Caco-2 (cell line): ENCODE measurements at regions not wholly inside any gene's neighbourhood (a gene's known extent, or its start where the extent isn't known, plus 50 kb on each side); places are given as distances from the start of the nearest gene placed in this dataset.

ENCODE experiments used
- BruUV-seq: library from RNA; stranded (reverse); fragments of 400-500 nt; replicated peaks from 2 replicates; lab custom pipeline; 2021; lab: Mats Ljungman, UMichigan
- CTCF ChIA-PET: fragments of 300-600 bp; sonication (Branson Sonifier 250); formaldehyde crosslinking; loops from one replicate; lab custom pipeline; 2022; ENCODE audit warnings: antibody characterized with exemption; lab: Charles Lee
- POLR2A ChIA-PET: fragments of 300-600 bp; sonication (Branson Sonifier 250); formaldehyde crosslinking; loops from one replicate; lab custom pipeline; 2022; ENCODE audit warnings: antibody characterized with exemption; lab: Charles Lee
- DNase-seq, 2 experiments: peaks; one replicate each; pipeline versions ENCODE4 v3.0.0 to v3.0.0-alpha.2; 2020 to 2022
- H3K27me3 ChIP-seq: replicated peaks from 2 replicates; pipeline ENCODE4 v1.6.0; 2011; ENCODE audit warnings: low read length; ENCODE audit not compliant: control insufficient read depth, insufficient read depth
- H3K36me3 ChIP-seq: 2 replicates; pipeline ENCODE4 v1.5.1; 2011; ENCODE audit warnings: low read length; ENCODE audit not compliant: control insufficient read depth, insufficient read depth
- H3K4me1 ChIP-seq: fragments of 250-450 bp; sonication (Bioruptor Pico); 2 replicates; pipeline ENCODE4 v1.5.1; 2020; ENCODE audit warnings: mild to moderate bottlenecking
- H3K4me3 ChIP-seq: 2 replicates; pipeline ENCODE4 v1.5.1; 2011; ENCODE audit warnings: low read depth, mild to moderate bottlenecking, control low read depth, low read length
- H3K9me3 ChIP-seq: fragments of 250-450 bp; sonication (Bioruptor Pico); 2 replicates; pipeline ENCODE4 v1.5.1; 2020; ENCODE audit warnings: mild to moderate bottlenecking, moderate library complexity
- H3K27ac Mint-ChIP-seq: one replicate; pipeline ENCODE4 v1.8.0; 2022; ENCODE audit warnings: mixed read lengths; ENCODE audit not compliant: unreplicated experiment
- H3K27me3 Mint-ChIP-seq: one replicate; pipeline ENCODE4 v1.8.0; 2022; ENCODE audit warnings: mixed read lengths; ENCODE audit not compliant: insufficient read depth, unreplicated experiment
- H3K36me3 Mint-ChIP-seq: one replicate; pipeline ENCODE4 v1.8.0; 2022; ENCODE audit warnings: mild to moderate bottlenecking, mixed read lengths; ENCODE audit not compliant: insufficient read depth, unreplicated experiment
- H3K4me1 Mint-ChIP-seq: one replicate; pipeline ENCODE4 v1.8.0; 2022; ENCODE audit warnings: low read depth, mixed read lengths; ENCODE audit not compliant: unreplicated experiment
- H3K4me3 Mint-ChIP-seq: one replicate; pipeline ENCODE4 v1.8.0; 2022; ENCODE audit warnings: mild to moderate bottlenecking, moderate library complexity, mixed read lengths; ENCODE audit not compliant: unreplicated experiment
- H3K9me3 Mint-ChIP-seq: one replicate; pipeline ENCODE4 v1.8.0; 2022; ENCODE audit warnings: mixed read lengths; ENCODE audit not compliant: unreplicated experiment
- CTCF ChIP-seq, 2 experiments: fragments of 200-600 bp in 1 of 2; IDR thresholded peaks; 1 replicate in 1 of 2; 2 replicates in 1 of 2; pipeline versions ENCODE4 v1.5.1 to v1.8.0; 2011 to 2022; ENCODE audit warnings: antibody characterized with exemption in 1 of 2, control low read depth in 1 of 2, inconsistent platforms in 1 of 2, low read depth in 1 of 2, low read length in 1 of 2, mild to moderate bottlenecking in 1 of 2, moderate library complexity in 1 of 2; ENCODE audit not compliant: insufficient read depth in 1 of 2, severe bottlenecking in 1 of 2, unreplicated experiment in 1 of 2
- intact Hi-C: fragments of 100-400 bp; cut with micrococcal nuclease; formaldehyde crosslinking; loops from one replicate; pipeline ENCODE4 v1.10.0; 2022; ENCODE audit not compliant: unreplicated experiment

- Mint-ChIP-seq H3K4me1 (no peaks in the 10 kb centered on the region), H3K27me3 (peaks cover 6% of the 10 kb centered on the region), H3K9me3 (no peaks in the 10 kb centered on the region), H3K27ac (no peak overlapping the region), H3K36me3 (no peaks in the 10 kb centered on the region), H3K4me3 (no peak overlapping the region)
- CTCF ChIA-PET = no interaction called here
- Histone ChIP-seq H3K36me3 (no peaks in the 10 kb centered on the region), H3K4me1 (no peaks in the 10 kb centered on the region), H3K27me3 (no peaks in the 10 kb centered on the region), H3K9me3 (no peaks in the 10 kb centered on the region), H3K4me3 (no peak overlapping the region)
- no TSS peak for BruUV-seq
- intact Hi-C loops = no loop called here
- no peak for DNase-seq
- no peak for TF ChIP-seq CTCF (IDR thresholded peaks at IDR 0.05; ENCODE audit: insufficient read depth in 1 of 2, low read depth in 1 of 2, low read length in 1 of 2, severe bottlenecking in 1 of 2, unreplicated experiment in 1 of 2)
- POLR2A ChIA-PET = no interaction called here
These were observed 146.0 kb downstream of the SLC30A10 start for GRCh38 chr1:219782311-219782710.

DNA sequence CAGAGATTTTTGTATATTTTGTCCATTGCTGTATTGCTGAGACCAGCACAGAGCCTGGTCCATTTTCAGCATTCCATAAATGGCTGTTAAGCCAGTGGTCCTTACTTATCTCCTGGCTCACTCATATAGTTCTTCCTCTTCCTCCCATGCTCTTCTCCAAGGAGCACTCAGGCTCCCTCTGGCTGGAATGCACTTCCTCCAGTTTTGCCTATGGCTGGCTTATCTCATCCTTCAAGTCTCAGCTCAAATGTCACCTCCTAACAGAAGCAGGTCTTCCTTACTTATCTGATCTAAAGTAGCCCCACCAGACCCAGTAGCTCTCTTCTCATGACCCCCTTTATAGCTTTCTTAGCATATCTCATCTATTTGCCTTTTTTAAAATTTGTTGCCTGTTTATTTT is 146.9 kb downstream of the SLC30A10 start:
- Histone ChIP-seq H3K4me1 (no peaks in the 10 kb centered on the region), H3K27me3 (no peaks in the 10 kb centered on the region), H3K9me3 (no peaks in the 10 kb centered on the region), H3K36me3 (no peaks in the 10 kb centered on the region), H3K4me3 (no peak overlapping the region)
- TF ChIP-seq CTCF (IDR thresholded peaks at IDR 0.05; ENCODE audit: insufficient read depth in 1 of 2, low read depth in 1 of 2, low read length in 1 of 2, severe bottlenecking in 1 of 2, unreplicated experiment in 1 of 2) = no peak
- Mint-ChIP-seq H3K4me1 (no peaks in the 10 kb centered on the region), H3K36me3 (no peaks in the 10 kb centered on the region), H3K27me3 (peaks cover 6% of the 10 kb centered on the region), H3K27ac (no peak overlapping the region), H3K9me3 (no peaks in the 10 kb centered on the region), H3K4me3 (no peak overlapping the region)
- BruUV-seq = no TSS peak
- no peak for DNase-seq
- intact Hi-C loops = no loop called here
- POLR2A ChIA-PET = no interaction called here
- CTCF ChIA-PET = no interaction called here

GRCh38 chr1:219778793-219779369 is 149.5 kb downstream of the SLC30A10 start:
- POLR2A ChIA-PET = no interaction called here
- H3K27me3 ChIP-seq = no peaks in the 10 kb centered on the region
- H3K4me3 ChIP-seq = no peak overlapping the region
- no peaks in the 10 kb centered on the region for H3K9me3 ChIP-seq
- intact Hi-C loops = no loop called here
- H3K36me3 ChIP-seq = no peaks in the 10 kb centered on the region
- Mint-ChIP-seq H3K9me3 (no peaks in the 10 kb centered on the region), H3K27ac (no peak overlapping the region), H3K4me1 (no peaks in the 10 kb centered on the region), H3K27me3 (peaks cover 6% of the 10 kb centered on the region), H3K4me3 (no peak overlapping the region), H3K36me3 (no peaks in the 10 kb centered on the region)
- no peak for TF ChIP-seq CTCF (IDR thresholded peaks at IDR 0.05; ENCODE audit: insufficient read depth in 1 of 2, low read depth in 1 of 2, low read length in 1 of 2, severe bottlenecking in 1 of 2, unreplicated experiment in 1 of 2)
- no peak for DNase-seq
- CTCF ChIA-PET = no interaction called here
- no TSS peak for BruUV-seq
- H3K4me1 ChIP-seq = no peaks in the 10 kb centered on the region
